SU-DHL-6 (cell line): ENCODE measurements at regions not wholly inside any gene's neighbourhood (a gene's known extent, or its start where the extent isn't known, plus 50 kb on each side); places are given as distances from the start of the nearest gene placed in this dataset.

Source experiments
- H2AFZ ChIP-seq: fragments of 200-600 bp; sonication (generic); 2 replicates; pipeline ENCODE4 v1.6.1; 2014; ENCODE audit warnings: low read depth, mild to moderate bottlenecking, moderate library complexity, mixed read lengths, antibody characterized with exemption, low read length; ENCODE audit not compliant: severe bottlenecking
- H3F3A ChIP-seq: fragments of 200-600 bp; shearing (Covaris generic); 2 replicates; pipeline ENCODE4 v1.6.0; 2016; ENCODE audit warnings: antibody characterized with exemption, mild to moderate bottlenecking; ENCODE audit not compliant: insufficient read depth
- H3K27ac ChIP-seq: fragments of 200-600 bp; sonication (generic); 2 replicates; pipeline ENCODE4 v1.5.1; 2016; ENCODE audit warnings: low read depth, mild to moderate bottlenecking, low read length, moderate library complexity, mixed read lengths
- H3K27me3 ChIP-seq: fragments of 200-600 bp; sonication (generic), shearing (Covaris generic); 2 replicates; pipeline ENCODE4 v1.6.0; 2014; ENCODE audit warnings: mild to moderate bottlenecking, low read length
- H3K36me3 ChIP-seq: fragments of 200-600 bp; sonication (generic); 2 replicates; pipeline ENCODE4 v1.6.1; 2014; ENCODE audit warnings: mild to moderate bottlenecking, low read length, mixed read lengths
- H3K4me2 ChIP-seq: fragments of 300-600, 200-600 bp; shearing (Covaris generic), sonication (generic); 2 replicates; pipeline ENCODE4 v1.6.0; 2014; ENCODE audit warnings: low read length, low read depth, mild to moderate bottlenecking; ENCODE audit not compliant: poor library complexity, severe bottlenecking
- H3K4me3 ChIP-seq: fragments of 200-600 bp; sonication (generic); 2 replicates; pipeline ENCODE4 v1.5.1; 2014; ENCODE audit warnings: antibody characterized with exemption, low read length, mild to moderate bottlenecking, mixed read lengths; ENCODE audit not compliant: insufficient read depth, poor library complexity, severe bottlenecking
- H3K79me2 ChIP-seq: fragments of 200-600 bp; sonication (generic); 2 replicates; pipeline ENCODE4 v1.6.1; 2014; ENCODE audit warnings: mild to moderate bottlenecking, low read length, moderate library complexity; ENCODE audit not compliant: insufficient read depth
- H3K9ac ChIP-seq: fragments of 200-600 bp; sonication (generic); 2 replicates; pipeline ENCODE4 v1.7.0; 2014; ENCODE audit warnings: mild to moderate bottlenecking, low read length
- H3K9me2 ChIP-seq: fragments of 200-600 bp; sonication (generic); replicated peaks from 2 replicates; pipeline ENCODE4 v1.6.1; 2014; ENCODE audit warnings: low read length; ENCODE audit not compliant: insufficient read depth
- H3K9me3 ChIP-seq: fragments of 200-600 bp; sonication (generic); 2 replicates; pipeline ENCODE4 v1.6.1; 2014; ENCODE audit warnings: low read length, mixed read lengths; ENCODE audit not compliant: insufficient read depth
- H4K20me1 ChIP-seq: fragments of 200-600 bp; sonication (generic); 2 replicates; pipeline ENCODE4 v1.6.1; 2014; ENCODE audit warnings: low read depth, mild to moderate bottlenecking, antibody characterized with exemption, low read length, moderate library complexity, mixed read lengths
- EZH2phosphoT487 ChIP-seq: fragments of 200-600 bp; sonication (generic), shearing (Covaris generic); conservative IDR thresholded peaks from 2 replicates; pipeline ENCODE4 v1.6.1; 2018; ENCODE audit warnings: mild to moderate bottlenecking, antibody characterized with exemption, low read length, moderate library complexity, mixed read lengths
- TF ChIP-seq, protein P1 (sequence below): fragments of 200-600 bp; sonication (generic); IDR thresholded peaks from one replicate; pipeline ENCODE4 v1.5.1; 2017; ENCODE audit warnings: antibody characterized with exemption, mild to moderate bottlenecking, low read length, moderate library complexity; ENCODE audit not compliant: insufficient read depth, poor library complexity, severe bottlenecking

GRCh38 chr12:97257726-97258125 is 204.9 kb upstream of the RMST start:
- TF ChIP-seq, protein P1, sequence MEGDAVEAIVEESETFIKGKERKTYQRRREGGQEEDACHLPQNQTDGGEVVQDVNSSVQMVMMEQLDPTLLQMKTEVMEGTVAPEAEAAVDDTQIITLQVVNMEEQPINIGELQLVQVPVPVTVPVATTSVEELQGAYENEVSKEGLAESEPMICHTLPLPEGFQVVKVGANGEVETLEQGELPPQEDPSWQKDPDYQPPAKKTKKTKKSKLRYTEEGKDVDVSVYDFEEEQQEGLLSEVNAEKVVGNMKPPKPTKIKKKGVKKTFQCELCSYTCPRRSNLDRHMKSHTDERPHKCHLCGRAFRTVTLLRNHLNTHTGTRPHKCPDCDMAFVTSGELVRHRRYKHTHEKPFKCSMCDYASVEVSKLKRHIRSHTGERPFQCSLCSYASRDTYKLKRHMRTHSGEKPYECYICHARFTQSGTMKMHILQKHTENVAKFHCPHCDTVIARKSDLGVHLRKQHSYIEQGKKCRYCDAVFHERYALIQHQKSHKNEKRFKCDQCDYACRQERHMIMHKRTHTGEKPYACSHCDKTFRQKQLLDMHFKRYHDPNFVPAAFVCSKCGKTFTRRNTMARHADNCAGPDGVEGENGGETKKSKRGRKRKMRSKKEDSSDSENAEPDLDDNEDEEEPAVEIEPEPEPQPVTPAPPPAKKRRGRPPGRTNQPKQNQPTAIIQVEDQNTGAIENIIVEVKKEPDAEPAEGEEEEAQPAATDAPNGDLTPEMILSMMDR, result no peak
- TF ChIP-seq EZH2phosphoT487, result no peak
- no peaks in the 10 kb centered on the region for H3K9me3 ChIP-seq
- no peaks in the 10 kb centered on the region for H3F3A ChIP-seq
- H3K9ac ChIP-seq, result no peak overlapping the region
- no peak overlapping the region for H2AFZ ChIP-seq
- H3K36me3 ChIP-seq, result no peaks in the 10 kb centered on the region
- no peak overlapping the region for H3K4me2 ChIP-seq
- H3K27me3 ChIP-seq, result no peaks in the 10 kb centered on the region
- H3K9me2 ChIP-seq, result no peaks in the 10 kb centered on the region
- H3K4me3 ChIP-seq, result no peak overlapping the region
- H3K79me2 ChIP-seq, result no peaks in the 10 kb centered on the region
- no peaks in the 10 kb centered on the region for H4K20me1 ChIP-seq
- H3K27ac ChIP-seq, result no peak overlapping the region

DNA sequence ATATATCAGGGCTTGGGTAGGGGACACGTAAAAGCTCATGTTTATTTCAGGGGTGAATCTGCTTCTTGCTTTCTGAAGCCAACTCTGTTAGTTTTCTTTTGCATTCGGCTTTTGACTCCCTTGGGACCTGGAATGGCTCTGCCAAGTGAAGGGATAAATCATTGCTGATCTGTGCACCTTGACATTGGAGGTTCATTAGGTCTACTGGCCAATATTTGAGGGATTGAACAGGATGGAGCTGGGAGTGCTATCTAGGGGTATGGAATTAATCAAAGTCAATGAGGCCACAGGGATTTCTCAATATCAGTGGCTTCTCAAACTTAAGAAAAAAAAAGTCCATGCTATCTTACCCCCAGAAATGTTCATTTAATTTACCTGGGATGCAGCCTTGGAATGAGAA is 203.5 kb upstream of the RMST start:
- Histone ChIP-seq H3K4me3 (no peak overlapping the region), H3K36me3 (no peaks in the 10 kb centered on the region), H3K27ac (no peak overlapping the region), H3F3A (no peaks in the 10 kb centered on the region), H3K27me3 (no peaks in the 10 kb centered on the region), H2AFZ (no peak overlapping the region), H3K4me2 (no peak overlapping the region), H3K9me3 (no peaks in the 10 kb centered on the region), H4K20me1 (no peaks in the 10 kb centered on the region), H3K79me2 (no peaks in the 10 kb centered on the region), H3K9ac (no peak overlapping the region), H3K9me2 (no peaks in the 10 kb centered on the region)
- TF ChIP-seq, protein P1, result no peak
- TF ChIP-seq EZH2phosphoT487, result no peak

GRCh38 chr12:97260786-97261185 is 201.8 kb upstream of the RMST start:
- H3K4me2 ChIP-seq, result no peak overlapping the region
- H3K9me2 ChIP-seq, result no peaks in the 10 kb centered on the region
- H3K79me2 ChIP-seq, result no peaks in the 10 kb centered on the region
- H3K9me3 ChIP-seq, result no peaks in the 10 kb centered on the region
- H3K27me3 ChIP-seq, result no peaks in the 10 kb centered on the region
- H3K9ac ChIP-seq, result no peak overlapping the region
- H3K4me3 ChIP-seq, result no peak overlapping the region
- no peak overlapping the region for H2AFZ ChIP-seq
- H3K27ac ChIP-seq, result no peak overlapping the region
- TF ChIP-seq EZH2phosphoT487, result no peak
- TF ChIP-seq, protein P1, result no peak
- H3F3A ChIP-seq, result no peaks in the 10 kb centered on the region
- H3K36me3 ChIP-seq, result no peaks in the 10 kb centered on the region
- H4K20me1 ChIP-seq, result no peaks in the 10 kb centered on the region

DNA sequence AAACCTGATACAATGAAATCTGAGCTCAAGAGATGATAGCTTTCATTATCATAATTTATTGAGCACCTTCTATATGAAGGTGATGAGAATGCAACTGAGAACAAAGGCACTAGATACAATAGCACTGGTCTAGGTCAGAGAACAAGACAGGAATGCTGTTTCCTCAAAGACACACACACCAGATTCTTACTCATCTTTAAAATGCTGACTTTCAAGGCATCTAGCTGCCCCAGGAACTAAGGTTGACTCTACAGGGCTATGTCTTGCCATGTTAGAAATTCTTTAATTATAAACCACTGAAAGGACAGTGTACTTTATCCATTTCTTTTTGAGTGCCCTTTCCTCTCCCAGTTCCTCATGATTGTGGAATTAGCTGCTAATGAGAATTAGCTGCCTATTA is 195.4 kb upstream of the RMST start:
- no peak overlapping the region for H3K4me2 ChIP-seq

More for the DNA sequence above, 195.4 kb upstream of the RMST start:
- H3K36me3 ChIP-seq, result no peaks in the 10 kb centered on the region
- H3K79me2 ChIP-seq, result no peaks in the 10 kb centered on the region
- no peaks in the 10 kb centered on the region for H3K27me3 ChIP-seq
- H2AFZ ChIP-seq, result no peak overlapping the region
- no peaks in the 10 kb centered on the region for H3K9me3 ChIP-seq
- H3K4me3 ChIP-seq, result no peak overlapping the region
- H3K27ac ChIP-seq, result no peak overlapping the region
- H3K9ac ChIP-seq, result no peak overlapping the region
- H3K9me2 ChIP-seq, result no peaks in the 10 kb centered on the region
- TF ChIP-seq, protein P1, result no peak
- no peak for TF ChIP-seq EZH2phosphoT487
- no peaks in the 10 kb centered on the region for H3F3A ChIP-seq
- H4K20me1 ChIP-seq, result no peaks in the 10 kb centered on the region
